Motor neuron (in vitro differentiated cells): ENCODE measurements at regions not wholly inside any gene's neighbourhood (a gene's known extent, or its start where the extent isn't known, plus 50 kb on each side); places are given as distances from the start of the nearest gene placed in this dataset.

Experiments used
- ATAC-seq, 8 experiments: fragments of 200-7000 bp; cut with Tn5 transposase; replicated peaks in 6 of 8; 2 replicates each; pipeline ENCODE4 v1.8.0; 2021; ENCODE audit warnings: mild to moderate bottlenecking in 8 of 8, moderate library complexity in 8 of 8
- H3K27ac ChIP-seq, 2 donors: fragments of 250-450 bp; sonication (Bioruptor Pico); 2 replicates each; pipeline ENCODE4 v1.9.0; 2021; ENCODE audit warnings: antibody characterized with exemption in 2 of 2, mild to moderate bottlenecking in 2 of 2, moderate library complexity in 1 of 2
- H3K4me1 ChIP-seq, 2 donors: fragments of 250-450 bp; sonication (Bioruptor Pico); replicated peaks in 1 of 2; 2 replicates each; pipeline ENCODE4 v1.6.1; 2021; ENCODE audit warnings: antibody characterized with exemption in 2 of 2, mild to moderate bottlenecking in 2 of 2, moderate library complexity in 1 of 2
- H3K4me3 ChIP-seq, 5 donors: fragments of 250-450 bp; sonication (Bioruptor Pico); 2 replicates each; pipeline ENCODE4 v1.9.0; 2021; ENCODE audit warnings: antibody characterized with exemption in 5 of 5, mild to moderate bottlenecking in 5 of 5, moderate library complexity in 4 of 5
- WGBS, 10 experiments: fragments of 450-650 bp; shearing (Covaris generic); methylation state at CpG; one replicate each; pipeline ENCODE4 v1.0.0; 2022; 5-methylcytosine and 5-hydroxymethylcytosine counted together
- in situ Hi-C, 9 experiments: fragments of 400-800 bp; cut with MboI; loops; one replicate each; pipeline ENCODE4 v1.15.0; 2021; ENCODE audit warnings: low sequenced_read_pairs in 9 of 9, low pct_unique_long_range_greater_than_20kb in 2 of 9; ENCODE audit not compliant: unreplicated experiment in 9 of 9

GRCh38 chr20:24813080-24813479 lies 136.0 kb upstream of the CST7 start:
- 40 to 95% methylated on average over 2 to 6 of the region's 35 CpGs; no CpG with 5 or more reads in 8 of the 10 experiments for WGBS, 10 experiments
- no peak for ATAC-seq
- H3K27ac ChIP-seq: no peak overlapping the region
- H3K4me1 ChIP-seq: peaks cover 0 to 6% of the 10 kb centered on the region in 2 donors
- no peak overlapping the region for H3K4me3 ChIP-seq
- in situ Hi-C loops: loop anchor here in 1 of 9 experiments (25.0 kb wide), 1 partner anchor 401 kb away; no protein-coding TSS in a partner anchor

GRCh38 chr20:24813496-24813895 lies 135.6 kb upstream of the CST7 start:
- WGBS, 10 experiments: 20 to 83% (median 62%) methylated on average over 1 to 4 of the region's 5 CpGs; no CpG with 5 or more reads in 2 of the 10 experiments
- ATAC-seq: peak in 2 of 8 experiments; percentile 38 to 53
- no peak overlapping the region for H3K27ac ChIP-seq
- H3K4me1 ChIP-seq: peaks cover 0 to 6% of the 10 kb centered on the region in 2 donors
- in situ Hi-C loops: loop anchor here in 1 of 9 experiments (25.0 kb wide), 1 partner anchor 401 kb away; no protein-coding TSS in a partner anchor
- H3K4me3 ChIP-seq: no peak overlapping the region

- WGBS, 10 experiments: 34 to 89% (median 61%) methylated on average over 2 to 4 of the region's 6 CpGs; no CpG with 5 or more reads in 5 of the 10 experiments
- peak in 3 of 8 experiments; percentile 24 to 64 (median 27) for ATAC-seq
- Histone ChIP-seq H3K4me3 (no peak overlapping the region), H3K4me1 (peaks cover 0 to 6% of the 10 kb centered on the region in 2 donors), H3K27ac (no peak overlapping the region)
- in situ Hi-C loops: loop anchor here in 1 of 9 experiments (25.0 kb wide), 1 partner anchor 402 kb away; no protein-coding TSS in a partner anchor
Observed at GRCh38 chr20:24813936-24814335, 135.1 kb upstream of the CST7 start.

DNA sequence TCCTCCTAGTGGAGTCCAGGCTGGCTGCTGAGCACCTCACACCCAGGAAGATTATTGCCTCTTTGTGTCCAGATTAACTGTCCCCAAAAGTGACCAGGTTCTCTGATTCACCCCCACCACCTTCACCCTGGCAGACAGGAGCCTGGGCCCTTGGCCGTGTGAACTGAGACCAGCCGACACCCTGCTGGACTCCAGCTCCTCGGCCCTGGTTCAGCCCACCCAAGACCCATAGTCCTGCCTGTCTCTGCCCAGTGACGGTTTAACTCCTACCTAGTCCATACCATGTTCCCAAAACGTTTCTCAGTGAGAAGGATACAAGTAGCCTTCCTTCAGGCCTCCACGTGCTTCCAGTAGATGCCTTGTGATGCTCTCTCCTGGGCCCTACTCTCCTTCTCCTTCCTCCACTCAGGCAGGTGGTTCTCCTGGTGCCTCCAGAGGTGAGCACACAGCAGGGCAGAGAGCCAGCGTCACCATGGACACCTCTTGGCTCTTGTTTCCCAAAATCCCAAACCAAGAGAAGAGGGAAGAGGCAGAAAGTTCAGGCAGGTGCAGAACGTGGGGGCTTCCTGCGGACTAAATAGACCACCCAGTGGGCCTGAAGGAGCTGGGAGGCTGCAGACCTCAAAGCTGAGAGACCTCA lies 134.4 kb upstream of the CST7 start:
- 0 to 76% (median 64%) methylated on average over 1 to 5 of the region's 9 CpGs; no CpG with 5 or more reads in 4 of the 10 experiments for WGBS, 10 experiments
- H3K27ac ChIP-seq: no peak overlapping the region
- no peak for ATAC-seq
- in situ Hi-C loops: loop anchor here in 1 of 9 experiments (25.0 kb wide), 1 partner anchor 402 kb away; no protein-coding TSS in a partner anchor
- no peak overlapping the region for H3K4me3 ChIP-seq
- H3K4me1 ChIP-seq: peaks cover 0 to 6% of the 10 kb centered on the region in 2 donors

- WGBS, 10 experiments: 28 to 93% (median 61%) methylated on average over 1 to 6 of the region's 16 CpGs; no CpG with 5 or more reads in 2 of the 10 experiments
- no peak overlapping the region for H3K4me3 ChIP-seq
- ATAC-seq: no peak
- H3K27ac ChIP-seq: no peak overlapping the region
- in situ Hi-C loops: loop anchor here in 1 of 9 experiments (25.0 kb wide), 1 partner anchor 403 kb away; no protein-coding TSS in a partner anchor
- H3K4me1 ChIP-seq: peaks cover 0 to 6% of the 10 kb centered on the region in 2 donors
Observed at GRCh38 chr20:24815196-24815815, 133.8 kb upstream of the CST7 start.

DNA sequence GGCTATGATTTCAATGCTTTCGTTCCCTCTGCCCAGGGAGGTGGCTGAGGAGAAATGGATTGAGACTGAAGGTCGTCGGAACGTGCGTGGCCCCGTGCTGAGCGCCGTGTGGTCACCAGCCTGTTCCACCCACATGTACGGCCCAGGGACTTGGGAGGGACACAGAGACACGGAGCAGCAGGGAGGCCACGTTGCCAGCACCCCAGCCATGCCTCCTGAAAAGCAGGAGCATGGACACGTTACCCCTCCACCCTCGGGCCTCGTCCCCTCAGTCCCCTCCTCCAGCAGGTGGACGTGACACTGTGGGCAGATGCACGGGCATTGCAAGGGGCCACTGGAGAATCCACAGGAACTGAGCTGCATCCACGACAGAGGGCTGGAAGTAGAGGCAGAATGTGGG lies 133.1 kb upstream of the CST7 start:
- H3K4me3 ChIP-seq: no peak overlapping the region
- in situ Hi-C loops: loop anchor here in 1 of 9 experiments (25.0 kb wide), 1 partner anchor 404 kb away; no protein-coding TSS in a partner anchor
- peaks cover 0 to 6% of the 10 kb centered on the region in 2 donors for H3K4me1 ChIP-seq
- H3K27ac ChIP-seq: no peak overlapping the region
- no peak for ATAC-seq
- 0 to 95% (median 87%) methylated on average over 1 to 8 of the region's 17 CpGs; no CpG with 5 or more reads in 7 of the 10 experiments for WGBS, 10 experiments

DNA sequence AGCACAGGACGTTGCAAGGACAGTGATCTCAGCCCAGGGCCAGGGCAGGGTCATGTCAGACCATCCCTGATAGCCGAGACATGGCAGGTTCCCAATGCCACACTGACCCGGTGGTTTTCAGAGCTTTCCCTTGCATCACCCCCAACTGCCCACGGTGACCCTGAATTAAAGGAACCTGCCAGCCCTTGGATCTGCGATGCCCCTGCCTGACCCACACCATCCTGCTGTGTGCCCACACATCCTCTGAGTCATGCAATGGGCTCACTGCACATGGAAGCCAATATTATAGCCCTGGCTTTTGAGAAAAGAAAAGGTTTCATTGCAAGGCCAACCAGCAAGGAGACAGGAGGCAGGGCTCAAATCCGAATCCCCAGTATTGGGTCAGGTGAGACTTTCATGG lies 132.6 kb upstream of the CST7 start:
- Histone ChIP-seq H3K4me1 (peaks cover 0 to 6% of the 10 kb centered on the region in 2 donors), H3K4me3 (no peak overlapping the region), H3K27ac (no peak overlapping the region)
- WGBS, 10 experiments: 44 to 87% (median 56%) methylated on average over 1 to 4 of the region's 6 CpGs; no CpG with 5 or more reads in 6 of the 10 experiments
- in situ Hi-C loops: loop anchor here in 1 of 9 experiments (25.0 kb wide), 1 partner anchor 404 kb away; no protein-coding TSS in a partner anchor
- ATAC-seq: no peak

DNA sequence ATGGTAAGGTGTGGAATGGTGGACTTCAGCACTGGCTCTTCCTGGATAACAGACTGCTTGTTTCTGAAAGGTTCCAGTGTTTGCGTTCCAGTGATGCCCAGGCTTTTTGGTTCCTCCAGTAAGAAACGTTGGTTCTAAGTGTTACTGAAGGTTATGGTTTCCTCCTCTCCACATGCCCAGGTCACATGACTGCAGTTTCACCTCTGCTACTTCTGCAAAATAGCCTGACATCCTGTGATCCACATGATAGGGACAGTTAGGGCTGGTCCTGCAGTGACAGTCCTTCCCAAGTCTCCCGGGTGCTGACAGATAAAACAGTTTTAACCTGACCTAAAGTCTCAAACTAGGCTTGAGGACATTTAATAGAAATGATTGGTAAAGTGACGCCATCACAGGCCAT lies 132.2 kb upstream of the CST7 start:
- Histone ChIP-seq H3K27ac (no peak overlapping the region), H3K4me1 (peaks cover 0 to 6% of the 10 kb centered on the region in 2 donors), H3K4me3 (no peak overlapping the region)
- in situ Hi-C loops: loop anchor here in 1 of 9 experiments (25.0 kb wide), 1 partner anchor 405 kb away; no protein-coding TSS in a partner anchor
- WGBS, 10 experiments: 10 to 76% (median 30%) methylated on average over 1 to 4 of the region's 4 CpGs; no CpG with 5 or more reads in 3 of the 10 experiments
- ATAC-seq: no peak

DNA sequence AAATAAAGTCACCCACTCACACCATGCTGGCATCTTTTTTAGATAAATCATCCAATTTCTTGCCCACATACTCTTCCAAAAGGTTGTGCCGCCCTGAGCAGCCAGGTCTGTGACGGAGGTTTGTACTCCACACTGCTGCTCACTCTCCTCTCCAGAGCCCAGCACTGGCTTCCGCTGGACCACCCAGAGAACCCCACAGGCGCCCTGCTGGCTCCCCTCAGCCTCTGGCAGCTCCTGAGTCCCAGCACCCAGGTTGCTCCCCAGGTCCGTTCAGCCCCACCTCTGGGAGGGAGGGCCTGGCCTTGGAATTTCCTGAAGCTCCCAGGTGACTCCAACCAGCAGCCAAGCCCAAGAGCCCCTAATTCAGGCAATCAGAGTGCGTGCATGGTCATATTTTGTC lies 131.7 kb upstream of the CST7 start:
- WGBS, 10 experiments: 42 to 100% (median 82%) methylated on average over 1 to 4 of the region's 6 CpGs; no CpG with 5 or more reads in 4 of the 10 experiments
- no peak for ATAC-seq
- Histone ChIP-seq H3K4me1 (peaks cover 0 to 6% of the 10 kb centered on the region in 2 donors), H3K27ac (no peak overlapping the region), H3K4me3 (no peak overlapping the region)
- in situ Hi-C loops: loop anchor here in 1 of 9 experiments (25.0 kb wide), 1 partner anchor 405 kb away; no protein-coding TSS in a partner anchor

GRCh38 chr20:24818056-24818455 lies 131.0 kb upstream of the CST7 start:
- in situ Hi-C loops: loop anchor here in 1 of 9 experiments (25.0 kb wide), 1 partner anchor 406 kb away; no protein-coding TSS in a partner anchor
- 43 to 100% (median 73%) methylated on average over 1 to 4 of the region's 5 CpGs; no CpG with 5 or more reads in 5 of the 10 experiments for WGBS, 10 experiments
- H3K27ac ChIP-seq: no peak overlapping the region

GRCh38 chr20:24819331-24819965 lies 129.6 kb upstream of the CST7 start:
- H3K4me1 ChIP-seq: peaks cover 2 to 4% of the 10 kb centered on the region in 2 donors
- 54 to 89% (median 74%) methylated on average over 3 to 10 of the region's 14 CpGs; no CpG with 5 or more reads in 3 of the 10 experiments for WGBS, 10 experiments
- H3K4me3 ChIP-seq: no peak overlapping the region
- no peak for ATAC-seq
- in situ Hi-C loops: loop anchor here in 1 of 9 experiments (25.0 kb wide), 1 partner anchor 407 kb away; no protein-coding TSS in a partner anchor
- H3K27ac ChIP-seq: no peak overlapping the region

More at GRCh38 chr20:24818056-24818455, 131.0 kb upstream of the CST7 start:
- no peak for ATAC-seq
- Histone ChIP-seq H3K4me1 (peaks cover 1 to 6% of the 10 kb centered on the region in 2 donors), H3K4me3 (no peak overlapping the region)

- no peak for ATAC-seq
- Histone ChIP-seq H3K4me1 (peaks cover 0 to 4% of the 10 kb centered on the region in 2 donors), H3K4me3 (no peak overlapping the region), H3K27ac (no peak overlapping the region)
- in situ Hi-C loops: loop anchor here in 1 of 9 experiments (25.0 kb wide), 1 partner anchor 408 kb away; no protein-coding TSS in a partner anchor
- WGBS, 10 experiments: 0 to 100% (median 78%) methylated on average over 1 to 5 of the region's 6 CpGs; no CpG with 5 or more reads in 1 of the 10 experiments
Observed at GRCh38 chr20:24820345-24820744, 128.7 kb upstream of the CST7 start.
